Kidney (tissue), 10 donors: ENCODE measurements at regions not wholly inside any gene's neighbourhood (a gene's known extent, or its start where the extent isn't known, plus 50 kb on each side); places are given as distances from the start of the nearest gene placed in this dataset.
"Not testable (repeated sequence)": the region's sequence is repeated elsewhere in the genome, so short reads cannot be mapped to it uniquely, and the experiment has no call there.

Experiments
- DNase-seq, 5 donors: peaks; one replicate each; pipeline ENCODE4 v3.0.0-alpha.2; 2013 to 2020
- FAIRE-seq: peaks from 2 replicates; lab custom pipeline; 2012; peaks lifted over from hg19 to GRCh38; lab: Jason Lieb, UNC
- H3K27ac ChIP-seq, 2 donors: one replicate each; pipeline ENCODE4 v1.7.0; 2013; ENCODE audit warnings: low read depth in 2 of 2, low read length in 2 of 2, inconsistent platforms in 1 of 2
- H3K27me3 ChIP-seq: one replicate; pipeline ENCODE4 v1.7.1; 2013; ENCODE audit warnings: low read length, inconsistent platforms; ENCODE audit not compliant: control insufficient read depth, insufficient read depth
- H3K36me3 ChIP-seq, 3 donors: one replicate each; pipeline versions ENCODE4 v1.7.0 to v1.7.1; 2013; ENCODE audit warnings: low read length in 3 of 3, control low read depth in 1 of 3, inconsistent platforms in 1 of 3; ENCODE audit not compliant: insufficient read depth in 3 of 3, control insufficient read depth in 2 of 3
- H3K4me1 ChIP-seq, 3 donors: one replicate each; pipeline versions ENCODE4 v1.7.0 to v1.7.1; 2013; ENCODE audit warnings: low read length in 3 of 3, inconsistent platforms in 1 of 3, low read depth in 1 of 3; ENCODE audit not compliant: control insufficient read depth in 2 of 3, insufficient read depth in 2 of 3
- H3K4me3 ChIP-seq, 3 donors: one replicate each; pipeline versions ENCODE4 v1.7.0 to v1.8.1; 2013; ENCODE audit warnings: low read length in 3 of 3, control low read depth in 1 of 3, inconsistent platforms in 1 of 3
- H3K9ac ChIP-seq, 3 donors: one replicate each; pipeline versions ENCODE4 v1.7.0 to v1.7.1; 2013; ENCODE audit warnings: low read length in 3 of 3, control low read depth in 1 of 3, inconsistent platforms in 1 of 3
- H3K9me3 ChIP-seq, 3 donors: one replicate each; pipeline versions ENCODE4 v1.7.0 to v1.7.1; 2013; ENCODE audit warnings: low read length in 3 of 3, control low read depth in 1 of 3, inconsistent platforms in 1 of 3; ENCODE audit not compliant: control insufficient read depth in 2 of 3, insufficient read depth in 1 of 3
- intact Hi-C: fragments of 100-400 bp; cut with DNase I; formaldehyde crosslinking; loops from one replicate; pipeline ENCODE4 v1.11.1; 2022
- donor health status: control.
- donor health status: control.
- donor health status: DM: yes; HTN: yes; CAD: no.
- donor health status: Normal renal cell carcinoma (clear cell type).

DNA sequence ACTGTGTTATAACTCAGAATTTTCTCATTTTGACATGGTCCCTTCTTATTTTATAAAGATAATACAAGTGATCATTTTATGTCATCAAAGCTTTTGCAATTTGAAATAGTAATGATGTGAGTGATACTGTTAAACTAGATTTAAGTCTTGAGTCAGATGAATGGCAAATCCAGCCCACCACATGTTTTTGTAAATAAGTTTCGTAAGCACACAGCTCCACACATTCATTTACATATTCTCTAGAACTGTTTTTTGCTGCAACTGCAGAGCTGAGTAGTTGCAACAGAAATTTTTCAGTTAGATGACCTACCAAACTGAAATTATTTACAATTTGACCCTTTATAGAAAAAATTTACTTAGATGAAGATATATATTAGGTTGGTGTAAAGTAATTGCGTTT, 108.1 kb downstream of the CDRT15L2 start:
- DNase-seq, FAIRE-seq, H3K4me1 ChIP-seq, H3K9ac ChIP-seq, H3K36me3 ChIP-seq, intact Hi-C loops, H3K9me3 ChIP-seq, H3K4me3 ChIP-seq, H3K27ac ChIP-seq, H3K27me3 ChIP-seq: not testable (repeated sequence)

DNA sequence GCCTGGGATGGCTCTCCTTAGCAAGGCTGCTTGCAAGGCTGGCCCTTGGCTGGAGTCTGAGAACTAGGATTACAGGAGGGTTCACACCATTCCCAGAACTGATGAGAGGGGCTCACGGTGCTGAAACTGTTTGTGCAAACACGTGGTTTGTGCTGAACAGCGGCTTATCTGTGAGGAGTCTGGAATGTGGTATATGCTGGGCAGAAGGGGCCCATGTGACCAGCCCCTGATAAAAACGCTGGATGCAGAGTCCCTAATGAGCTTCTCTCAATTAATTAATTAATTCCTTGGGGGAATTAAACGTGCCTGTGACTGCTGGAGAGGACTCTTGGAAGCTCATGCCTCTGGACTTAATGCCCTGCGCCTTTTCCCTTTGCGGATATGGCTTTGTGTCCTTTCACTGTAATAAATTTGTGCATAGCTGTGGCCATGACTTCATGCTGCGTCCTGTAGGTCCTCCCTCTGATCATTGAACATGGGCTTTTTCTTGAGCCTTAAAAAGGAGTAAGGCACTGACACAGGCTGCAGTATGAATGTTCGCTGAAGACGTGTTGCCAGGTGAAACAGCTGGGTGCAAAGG, 109.7 kb downstream of the CDRT15L2 start:
- H3K9ac ChIP-seq, H3K4me1 ChIP-seq: not testable (repeated sequence)

DNA sequence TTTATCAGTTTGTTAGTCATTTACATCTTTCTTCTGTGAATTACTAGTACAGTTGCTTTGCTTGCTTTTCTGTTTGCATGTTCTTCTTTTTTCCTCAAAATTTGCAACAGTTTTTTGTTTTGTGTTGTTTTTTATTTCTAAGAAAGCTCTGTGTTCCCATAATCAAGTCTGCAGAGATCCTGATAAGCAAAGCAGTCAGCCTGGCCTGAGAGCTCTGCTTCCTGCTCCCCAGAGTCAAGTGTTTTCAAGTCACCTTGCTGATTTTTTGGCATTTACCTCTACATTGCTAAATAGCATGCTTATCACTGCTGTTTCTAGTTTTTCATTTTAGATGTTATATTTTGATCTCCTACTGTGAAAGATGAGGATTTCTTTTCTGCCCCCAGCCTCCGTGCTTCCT, 113.2 kb downstream of the CDRT15L2 start:
- H3K4me1 ChIP-seq, H3K27me3 ChIP-seq, H3K4me3 ChIP-seq, H3K9ac ChIP-seq, DNase-seq, H3K27ac ChIP-seq, FAIRE-seq, H3K36me3 ChIP-seq, H3K9me3 ChIP-seq, intact Hi-C loops: not testable (repeated sequence)

More for the DNA sequence above, 109.7 kb downstream of the CDRT15L2 start:
- H3K36me3 ChIP-seq, FAIRE-seq, H3K4me3 ChIP-seq, DNase-seq, H3K9me3 ChIP-seq, H3K27ac ChIP-seq, intact Hi-C loops, H3K27me3 ChIP-seq: not testable (repeated sequence)

DNA sequence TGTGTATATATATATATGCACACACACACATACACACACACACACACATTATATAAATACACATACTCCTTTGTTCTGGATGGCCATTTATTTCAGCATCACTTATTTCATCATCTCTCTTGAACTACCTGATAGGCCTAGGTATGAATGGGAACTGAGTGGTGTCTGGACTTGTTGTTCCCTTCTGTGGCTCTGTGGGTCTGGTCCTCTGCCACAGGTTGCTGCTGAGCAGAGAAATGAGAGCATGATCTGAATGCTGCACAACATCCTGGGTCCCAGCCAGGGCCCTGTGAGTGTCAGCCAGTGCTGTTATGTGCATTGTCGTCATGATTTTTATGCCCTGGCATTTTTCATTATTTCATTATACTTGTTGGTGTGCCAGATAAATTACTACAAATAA, 116.3 kb downstream of the CDRT15L2 start:
- FAIRE-seq, intact Hi-C loops: not testable (repeated sequence)

DNA sequence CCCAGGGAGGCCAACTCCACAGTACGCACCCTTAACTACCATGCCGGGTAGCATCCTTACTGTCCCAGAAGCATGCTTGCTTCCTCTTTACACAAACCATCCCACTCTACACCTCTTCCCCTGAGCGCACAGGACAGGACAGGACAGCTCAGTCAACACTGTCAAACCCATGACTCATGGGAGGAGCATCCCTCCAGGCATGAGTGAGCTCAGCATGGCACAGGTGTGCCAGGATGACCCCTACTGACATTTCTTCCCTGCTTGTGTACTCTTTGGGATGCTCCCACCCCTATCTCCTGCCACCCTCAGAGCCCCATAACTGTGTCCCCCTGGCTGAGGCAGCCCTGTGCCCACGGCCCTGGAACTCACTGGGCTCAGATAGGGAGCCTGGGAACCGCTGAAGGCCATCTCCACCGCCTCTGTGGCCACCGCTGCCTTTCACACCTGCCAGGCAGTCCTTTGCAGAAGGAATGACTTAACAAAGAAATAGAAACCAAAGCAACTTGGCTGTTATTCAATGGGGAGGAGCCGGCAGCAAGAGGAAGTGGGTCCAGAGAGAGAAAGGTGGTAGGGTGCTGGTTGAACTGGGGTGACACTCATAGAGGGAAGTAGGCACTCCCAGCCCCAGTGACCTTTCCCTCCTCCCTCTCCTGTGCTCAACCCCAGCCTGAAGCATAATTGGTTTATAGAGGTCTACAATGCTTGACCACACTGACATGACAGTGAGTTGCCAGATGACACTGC, 119.1 kb downstream of the CDRT15L2 start:
- H3K36me3 ChIP-seq, intact Hi-C loops, H3K27me3 ChIP-seq, DNase-seq, H3K4me3 ChIP-seq, H3K4me1 ChIP-seq, H3K27ac ChIP-seq, H3K9me3 ChIP-seq, FAIRE-seq, H3K9ac ChIP-seq: not testable (repeated sequence)

More for the DNA sequence above, 116.3 kb downstream of the CDRT15L2 start:
- H3K27me3 ChIP-seq, H3K4me3 ChIP-seq, DNase-seq, H3K36me3 ChIP-seq, H3K4me1 ChIP-seq, H3K9ac ChIP-seq, H3K9me3 ChIP-seq, H3K27ac ChIP-seq: not testable (repeated sequence)

DNA sequence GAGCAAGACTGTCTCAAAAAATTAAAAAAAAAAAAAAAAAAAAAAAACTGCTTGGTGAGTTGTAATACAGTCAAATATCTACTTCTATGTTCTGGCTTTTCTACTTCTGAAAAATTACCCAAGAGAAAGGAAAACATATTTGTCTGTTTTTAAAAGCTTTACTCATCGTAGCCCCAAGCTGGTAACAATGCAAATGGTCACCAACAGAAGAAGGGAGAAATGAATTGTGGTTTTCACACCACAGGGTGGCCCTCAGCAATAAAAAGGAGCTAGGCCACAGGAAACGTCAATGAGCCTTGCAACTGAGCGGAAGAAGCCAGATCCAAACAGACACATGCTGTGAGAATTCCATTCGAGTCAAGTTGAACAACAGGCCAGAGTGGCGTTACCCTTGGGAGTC, 121.0 kb downstream of the CDRT15L2 start:
- H3K9me3 ChIP-seq, H3K27ac ChIP-seq, H3K9ac ChIP-seq, FAIRE-seq, H3K4me1 ChIP-seq, H3K27me3 ChIP-seq, intact Hi-C loops, H3K4me3 ChIP-seq, H3K36me3 ChIP-seq, DNase-seq: not testable (repeated sequence)

DNA sequence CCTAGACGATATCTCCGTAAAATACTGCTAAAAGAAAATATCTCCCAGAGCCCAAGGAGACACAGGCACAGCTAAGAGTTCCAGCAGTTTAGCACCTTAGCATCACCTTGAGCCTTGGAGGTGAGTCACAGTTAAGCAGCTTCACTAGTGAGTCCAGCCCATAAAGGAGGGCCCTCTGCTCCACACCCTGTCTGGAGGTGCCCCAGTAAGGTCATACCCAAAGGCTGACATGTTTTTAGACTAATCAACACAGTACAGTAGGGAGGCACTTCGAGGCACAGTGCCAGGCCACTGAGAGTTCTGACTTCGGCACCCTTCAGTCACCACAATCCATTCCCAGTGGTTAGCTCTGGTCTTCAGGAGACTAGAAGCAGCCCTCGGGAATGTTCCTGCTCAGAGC, 121.8 kb downstream of the CDRT15L2 start:
- H3K27ac ChIP-seq, H3K27me3 ChIP-seq, DNase-seq, intact Hi-C loops, H3K9me3 ChIP-seq, H3K9ac ChIP-seq, FAIRE-seq, H3K36me3 ChIP-seq, H3K4me3 ChIP-seq, H3K4me1 ChIP-seq: not testable (repeated sequence)
